C4-2B (cell line): ENCODE measurements at regions not wholly inside any gene's neighbourhood (a gene's known extent, or its start where the extent isn't known, plus 50 kb on each side); places are given as distances from the start of the nearest gene placed in this dataset.

Source experiments
- H3K27ac ChIP-seq: fragments of 450-650 bp; 2 replicates; pipeline ENCODE4 v1.5.1; 2017
- ZFX ChIP-seq: fragments of 450-650 bp; IDR thresholded peaks from 2 replicates; pipeline ENCODE4 v1.6.1; 2017
- TF ChIP-seq, protein P1 (sequence below): fragments of 450-650 bp; conservative IDR thresholded peaks from 2 replicates; pipeline ENCODE4 v1.5.1; 2017; ENCODE audit warnings: mild to moderate bottlenecking

DNA sequence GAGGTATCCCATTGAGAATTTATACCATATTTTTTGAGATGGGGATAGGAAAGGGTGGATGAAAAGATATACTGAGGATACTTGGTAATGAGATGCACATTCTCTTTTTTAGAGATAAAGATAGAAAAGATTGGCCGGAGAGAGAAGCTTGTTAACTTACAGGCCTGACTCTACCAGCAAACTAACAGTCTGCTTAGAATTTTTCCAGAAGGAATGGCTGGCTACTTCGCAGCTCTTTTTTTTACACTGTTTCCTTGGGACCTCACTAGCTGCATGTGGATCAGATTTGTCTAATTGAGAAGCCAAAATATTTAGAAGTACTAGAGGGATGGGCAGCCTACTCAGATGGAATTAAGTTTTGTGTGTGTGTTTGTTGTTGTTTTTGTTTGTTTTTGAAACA, 586.6 kb downstream of the TAFA4 start:
- TF ChIP-seq, protein P1, sequence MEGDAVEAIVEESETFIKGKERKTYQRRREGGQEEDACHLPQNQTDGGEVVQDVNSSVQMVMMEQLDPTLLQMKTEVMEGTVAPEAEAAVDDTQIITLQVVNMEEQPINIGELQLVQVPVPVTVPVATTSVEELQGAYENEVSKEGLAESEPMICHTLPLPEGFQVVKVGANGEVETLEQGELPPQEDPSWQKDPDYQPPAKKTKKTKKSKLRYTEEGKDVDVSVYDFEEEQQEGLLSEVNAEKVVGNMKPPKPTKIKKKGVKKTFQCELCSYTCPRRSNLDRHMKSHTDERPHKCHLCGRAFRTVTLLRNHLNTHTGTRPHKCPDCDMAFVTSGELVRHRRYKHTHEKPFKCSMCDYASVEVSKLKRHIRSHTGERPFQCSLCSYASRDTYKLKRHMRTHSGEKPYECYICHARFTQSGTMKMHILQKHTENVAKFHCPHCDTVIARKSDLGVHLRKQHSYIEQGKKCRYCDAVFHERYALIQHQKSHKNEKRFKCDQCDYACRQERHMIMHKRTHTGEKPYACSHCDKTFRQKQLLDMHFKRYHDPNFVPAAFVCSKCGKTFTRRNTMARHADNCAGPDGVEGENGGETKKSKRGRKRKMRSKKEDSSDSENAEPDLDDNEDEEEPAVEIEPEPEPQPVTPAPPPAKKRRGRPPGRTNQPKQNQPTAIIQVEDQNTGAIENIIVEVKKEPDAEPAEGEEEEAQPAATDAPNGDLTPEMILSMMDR = no peak
- TF ChIP-seq ZFX = no peak

DNA sequence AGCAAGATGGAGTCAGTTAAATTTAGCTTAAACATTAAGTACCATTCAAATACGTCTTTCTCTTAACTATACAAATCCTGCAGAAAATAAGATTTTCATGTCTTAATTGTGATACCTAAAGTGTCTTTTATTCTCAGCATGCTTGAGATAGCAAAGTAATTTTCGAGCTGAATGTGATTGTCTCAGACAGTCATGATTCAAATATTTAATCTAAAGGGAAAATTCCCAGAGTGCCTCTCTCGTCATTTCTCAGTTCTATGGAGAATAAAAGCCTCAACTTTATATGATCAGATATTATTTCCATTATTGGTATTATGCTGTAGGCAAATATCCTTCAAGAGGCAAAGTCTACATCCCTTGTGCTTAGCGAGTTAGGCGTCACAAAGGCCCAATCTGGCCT, 589.9 kb downstream of the TAFA4 start:
- no peak overlapping the region for H3K27ac ChIP-seq
- TF ChIP-seq, protein P1 = no peak
- no peak for TF ChIP-seq ZFX

More for the DNA sequence above, 586.6 kb downstream of the TAFA4 start:
- no peak overlapping the region for H3K27ac ChIP-seq

DNA sequence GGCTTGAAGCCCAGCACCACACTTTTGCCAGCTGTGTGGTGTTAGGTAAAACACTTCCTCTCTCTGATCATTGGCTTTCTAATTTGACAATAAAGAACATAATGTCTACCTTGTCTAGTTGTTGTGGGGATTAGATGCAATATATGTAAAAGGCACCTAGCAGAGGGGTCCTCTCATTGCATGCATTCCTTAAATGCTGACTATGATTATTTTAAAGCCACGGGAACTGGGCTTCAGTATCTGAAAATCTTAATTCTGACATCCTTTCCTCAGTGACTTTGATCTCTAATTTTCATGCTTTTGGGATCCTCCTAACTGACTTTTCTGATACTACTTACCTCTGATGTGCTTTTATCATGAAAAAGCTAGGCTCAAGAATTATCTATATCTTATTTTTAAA, 596.3 kb downstream of the TAFA4 start:
- H3K27ac ChIP-seq = no peak overlapping the region
- TF ChIP-seq, protein P1 = no peak
- TF ChIP-seq ZFX = no peak

DNA sequence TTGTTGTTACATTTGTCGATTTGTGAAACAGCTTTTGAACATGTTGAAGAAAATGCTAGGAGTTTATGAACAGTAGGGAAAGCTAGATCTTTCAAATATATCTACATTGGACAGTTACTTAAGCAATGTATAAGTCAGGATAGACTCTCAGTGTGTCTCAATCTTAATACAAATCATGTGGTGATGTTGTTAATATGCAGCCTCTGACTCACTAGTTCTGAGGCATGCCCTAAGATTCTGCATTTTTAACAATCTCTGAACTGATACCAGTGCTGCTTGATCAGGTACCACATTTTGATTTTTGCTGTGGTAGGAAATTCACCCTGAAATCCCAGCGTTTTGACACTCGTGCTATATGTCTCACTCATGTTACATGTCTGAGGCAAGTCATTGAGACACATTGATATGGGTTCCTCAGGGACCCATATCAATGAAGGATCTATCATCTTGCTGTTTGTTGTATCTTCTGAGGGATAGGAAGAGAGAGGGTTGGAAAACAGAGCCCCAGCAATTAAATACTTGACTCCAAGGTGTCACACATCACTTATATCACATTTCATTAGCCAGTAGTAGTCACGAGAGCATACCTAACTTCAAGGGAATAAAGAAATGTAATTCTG, 597.9 kb downstream of the TAFA4 start:
- TF ChIP-seq ZFX = no peak
- TF ChIP-seq, protein P1 = no peak
- H3K27ac ChIP-seq = no peak overlapping the region

DNA sequence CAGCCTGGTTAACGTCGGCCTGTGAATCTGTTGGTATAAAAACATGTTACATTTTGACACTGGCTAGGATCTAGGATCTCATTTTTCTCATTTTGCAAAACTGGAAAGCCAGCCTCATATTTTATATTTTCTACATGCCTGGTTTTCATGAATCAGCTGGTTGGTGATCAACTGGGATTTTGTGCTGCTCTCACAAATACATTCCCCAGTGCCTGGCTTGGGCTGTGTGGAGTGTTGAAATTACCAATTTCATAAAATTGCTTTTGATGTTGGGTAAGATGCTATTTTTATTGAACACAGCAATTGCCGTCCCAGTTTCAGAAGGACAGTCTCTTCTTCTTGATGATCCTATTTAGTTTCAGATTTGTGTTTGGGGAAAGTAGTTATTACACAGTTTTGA, 604.3 kb downstream of the TAFA4 start:
- no peak overlapping the region for H3K27ac ChIP-seq
- no peak for TF ChIP-seq ZFX
- TF ChIP-seq, protein P1 = no peak

DNA sequence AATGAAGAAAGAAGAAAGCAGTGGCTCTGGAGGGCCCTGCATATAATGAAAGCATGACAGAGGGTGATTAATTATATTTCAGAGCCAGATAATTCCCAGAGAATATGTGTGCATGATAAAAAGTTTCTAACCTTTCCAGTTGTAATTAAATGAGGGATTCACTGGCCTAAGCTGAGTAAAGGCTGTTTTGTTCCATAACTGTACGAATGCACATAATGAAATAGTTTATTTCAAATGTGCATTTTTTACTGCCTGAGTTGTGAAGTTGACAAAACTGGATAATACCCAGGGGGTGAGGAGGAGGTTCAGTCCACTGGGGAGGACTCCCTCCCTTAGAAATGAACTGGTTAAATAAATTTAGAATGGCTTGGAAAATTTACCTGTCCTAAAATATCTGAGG, 616.4 kb downstream of the TAFA4 start:
- H3K27ac ChIP-seq = no peak overlapping the region
- TF ChIP-seq ZFX = no peak
- TF ChIP-seq, protein P1 = no peak

DNA sequence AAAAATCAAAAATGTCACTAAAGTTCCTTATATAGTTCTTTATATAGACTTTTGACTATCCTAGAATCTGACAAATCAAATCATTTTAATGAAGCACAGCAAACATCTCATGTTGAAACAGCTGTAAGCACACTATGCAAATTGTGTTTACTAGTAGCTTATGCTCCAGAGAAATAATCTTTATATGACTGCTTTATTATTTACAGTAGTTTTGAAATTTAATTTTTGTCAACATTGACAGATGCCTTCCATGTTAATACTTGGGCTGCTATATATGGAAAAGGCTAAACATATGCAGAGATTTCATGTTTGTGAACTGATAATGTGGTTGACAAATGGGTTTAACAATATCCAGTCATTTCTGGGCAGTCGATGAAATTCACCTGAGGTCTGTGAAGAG, 616.8 kb downstream of the TAFA4 start:
- H3K27ac ChIP-seq = no peak overlapping the region
- TF ChIP-seq, protein P1 = no peak
